ENCODE measurements at regions not wholly inside any gene's neighbourhood (a gene's known extent, or its start where the extent isn't known, plus 50 kb on each side); places are given as distances from the start of the nearest gene placed in this dataset.

- DNase-seq: no peak
Measured at GRCh38 chr1:62917314-62917713, 133.4 kb downstream of the ATG4C start.

GRCh38 chr1:62917805-62918204, 133.9 kb downstream of the ATG4C start:
- DNase-seq: no peak

DNA sequence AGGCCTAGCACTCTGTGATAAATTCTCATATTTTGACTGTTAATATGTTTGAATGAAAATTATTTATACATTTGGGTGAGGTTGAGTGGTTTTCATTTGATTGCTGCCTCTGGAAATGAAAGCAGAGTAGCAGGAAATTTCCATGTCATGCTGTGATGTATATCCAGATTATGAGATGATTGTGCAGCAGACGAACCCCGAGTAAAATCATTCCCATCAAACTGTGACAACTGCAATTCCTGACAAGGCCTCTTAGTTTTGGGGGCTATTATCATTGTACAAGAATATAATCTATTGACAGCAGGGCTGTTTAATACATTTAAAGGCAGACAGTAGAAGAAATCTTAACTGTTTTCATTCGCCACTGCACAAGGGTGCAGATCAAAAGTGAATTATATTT, 134.8 kb downstream of the ATG4C start:
- no peak for DNase-seq

GRCh38 chr1:62922006-62922405, 138.1 kb downstream of the ATG4C start:
- no peak for DNase-seq

- no peak for DNase-seq
Measured at GRCh38 chr1:62924983-62925790, 141.3 kb downstream of the ATG4C start.

- DNase-seq: no peak
Measured at GRCh38 chr1:62926681-62927252, 142.8 kb downstream of the ATG4C start.

- DNase-seq: no peak
Measured at GRCh38 chr1:62928885-62929284, 145.0 kb downstream of the ATG4C start.

DNA sequence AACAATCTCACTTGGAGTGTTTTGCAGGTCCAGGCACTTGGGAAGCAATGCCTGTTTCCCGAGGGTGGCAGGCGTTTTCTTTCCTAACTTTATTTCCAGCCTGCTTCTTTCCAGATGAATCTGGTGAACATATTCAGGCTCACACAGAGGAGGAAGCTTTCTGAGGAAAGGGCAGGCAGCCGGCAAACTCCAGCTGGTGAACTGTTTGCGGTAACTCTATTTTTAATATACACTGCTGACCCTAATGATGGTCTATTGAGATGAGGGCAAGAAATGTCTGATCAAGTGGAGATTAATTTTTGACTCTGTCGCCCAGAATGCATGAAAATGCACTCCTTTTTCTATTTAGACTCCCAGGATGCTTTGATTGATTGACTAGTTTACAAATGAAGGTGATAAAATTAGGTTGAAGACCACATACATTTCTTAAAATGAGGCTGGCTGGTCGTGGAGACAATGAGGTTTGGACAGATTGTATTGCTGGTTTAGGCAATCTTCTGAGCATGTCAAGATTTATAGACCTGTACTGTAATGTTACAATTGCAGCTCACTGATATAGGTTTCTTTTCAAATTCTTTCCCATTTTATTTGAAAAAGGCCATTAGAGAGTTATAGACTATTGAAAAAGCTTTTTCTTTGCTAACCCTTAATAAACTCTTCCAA, 153.8 kb downstream of the ATG4C start:
- no peak for DNase-seq

- DNase-seq: no peak
Measured at GRCh38 chr1:62941780-62942179, 157.8 kb downstream of the ATG4C start.

DNA sequence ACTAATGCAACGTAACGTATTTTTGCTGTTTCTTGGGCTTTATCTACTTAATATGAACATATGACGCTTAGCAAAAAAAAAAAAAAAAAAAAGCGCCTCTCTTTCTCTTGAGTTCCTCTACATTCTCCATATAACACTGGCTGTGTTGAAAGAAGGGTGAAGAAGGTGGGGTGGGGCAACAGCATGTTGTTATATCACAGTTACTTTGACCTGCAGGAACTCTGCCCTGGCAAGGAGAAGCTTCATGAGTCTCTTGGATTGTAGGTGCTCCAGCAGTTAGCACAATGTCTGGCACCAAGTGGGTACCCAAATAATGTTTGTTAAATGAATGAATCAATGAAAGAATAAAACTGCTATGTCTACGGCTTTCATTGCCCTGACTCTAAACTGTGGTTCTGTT, 162.6 kb downstream of the ATG4C start:
- no peak for DNase-seq

- DNase-seq: no peak
Measured at GRCh38 chr1:62951428-62951827, 167.5 kb downstream of the ATG4C start.

DNA sequence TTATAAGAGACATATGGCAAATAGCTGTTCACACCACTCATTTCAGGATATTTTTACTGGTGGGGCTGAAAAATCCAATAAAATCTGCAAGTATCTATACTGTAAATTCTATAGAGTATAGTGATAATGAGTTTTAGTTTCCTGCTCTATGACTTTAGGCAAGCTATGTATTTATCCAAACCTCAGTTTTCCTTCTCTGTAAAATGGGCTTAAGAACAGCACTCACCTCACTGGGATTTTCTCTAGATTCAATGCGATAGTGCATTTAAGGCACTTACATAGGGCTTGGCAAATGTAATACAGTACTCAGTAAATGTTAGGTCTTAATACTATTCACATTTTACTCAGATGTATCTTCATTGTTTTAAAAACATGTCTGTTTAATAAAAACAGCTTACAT, 168.7 kb downstream of the ATG4C start:
- DNase-seq: no peak

DNA sequence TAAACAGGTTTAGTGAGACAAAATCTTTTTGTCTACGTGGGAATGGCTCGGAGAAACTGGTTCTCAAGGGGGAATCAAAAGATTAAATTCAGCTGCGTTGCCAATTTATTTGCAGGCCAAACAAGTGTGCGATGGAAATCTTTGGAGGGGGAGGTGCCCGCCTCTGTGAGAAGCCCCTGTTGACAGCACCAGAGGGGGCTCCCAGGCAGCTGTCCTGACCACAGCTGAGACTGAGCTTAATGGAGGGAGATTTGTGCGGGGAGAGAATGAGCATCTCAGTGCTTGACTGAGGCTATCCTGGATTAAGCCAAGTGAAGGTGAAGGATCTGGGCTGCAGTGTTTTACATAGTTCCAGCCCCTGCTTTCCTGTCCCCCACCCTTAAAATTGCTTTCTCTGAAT, 169.7 kb downstream of the ATG4C start:
- no peak for DNase-seq

DNA sequence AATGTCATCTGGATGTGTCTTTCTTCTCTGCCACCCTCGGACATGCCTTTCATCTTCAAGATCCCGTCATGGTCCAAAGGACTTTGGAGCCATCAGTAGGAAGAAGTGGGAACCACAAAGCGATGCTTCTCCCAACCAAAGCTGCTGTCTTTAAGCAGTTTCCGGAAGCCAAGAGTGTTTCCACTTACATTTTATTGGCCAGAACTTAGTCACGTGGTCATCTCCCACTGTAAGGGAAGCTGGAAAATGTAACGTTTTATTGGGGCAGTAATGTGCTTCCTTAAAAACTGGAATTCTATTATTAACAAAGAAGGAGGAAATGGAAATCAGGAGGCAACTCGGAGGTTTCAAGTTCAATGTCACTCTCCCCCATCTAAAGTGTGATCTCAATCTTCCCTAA, 170.8 kb downstream of the ATG4C start:
- DNase-seq: no peak

DNA sequence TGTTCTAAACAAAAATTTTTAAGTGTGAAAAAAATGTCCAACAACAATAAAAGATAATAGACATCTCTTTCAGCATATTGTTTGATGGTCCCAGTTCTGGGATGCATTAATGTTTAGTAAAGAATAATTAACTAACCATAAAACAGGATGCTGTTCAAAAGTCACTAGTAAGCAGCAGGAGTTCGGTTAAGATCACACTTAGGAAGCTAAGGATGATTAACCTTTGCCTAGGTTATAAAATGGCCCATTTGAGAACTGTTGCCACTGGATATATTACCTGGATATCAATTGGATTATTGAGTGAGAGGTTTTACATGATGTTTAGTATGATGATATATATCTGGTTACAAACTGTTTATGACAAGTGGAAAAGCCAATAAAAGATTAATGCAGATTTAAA, 171.7 kb downstream of the ATG4C start:
- no peak for DNase-seq

- peak; percentile 36 for DNase-seq
Measured at GRCh38 chr1:62962014-62962812, 178.3 kb downstream of the ATG4C start.

- DNase-seq: peak; percentile 16
Measured at GRCh38 chr1:62962901-62963776, 179.2 kb downstream of the ATG4C start.

- DNase-seq: no peak
Measured at GRCh38 chr1:62964141-62964540, 180.2 kb downstream of the ATG4C start.

GRCh38 chr1:62967031-62967430, 183.1 kb downstream of the ATG4C start:
- no peak for DNase-seq

DNA sequence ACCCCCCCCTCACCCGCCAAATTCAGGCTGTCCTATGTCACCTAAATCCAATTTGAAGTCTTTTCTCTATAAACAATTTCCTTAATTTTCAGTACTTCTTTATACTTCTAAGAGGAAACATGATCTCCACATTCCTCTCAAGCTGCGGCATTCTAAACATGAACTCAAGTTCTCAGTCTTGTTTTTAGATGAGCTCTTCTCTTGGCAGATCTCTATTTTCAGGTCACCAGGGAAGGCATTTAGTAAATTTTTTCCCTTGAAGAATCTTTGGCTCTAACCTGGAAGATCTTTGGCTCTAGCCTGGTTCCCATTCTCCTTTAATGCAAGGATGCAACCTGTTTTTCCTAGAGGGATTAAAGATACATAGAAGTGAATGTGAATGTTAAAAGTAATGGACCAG, 193.4 kb downstream of the ATG4C start:
- DNase-seq: no peak

- DNase-seq: no peak
Measured at GRCh38 chr1:62978741-62979140, 194.8 kb downstream of the ATG4C start.

GRCh38 chr1:62981434-62981833, 197.5 kb downstream of the ATG4C start:
- no peak for DNase-seq
